ENCODE measurements at regions not wholly inside any gene's neighbourhood (a gene's known extent, or its start where the extent isn't known, plus 50 kb on each side); places are given as distances from the start of the nearest gene placed in this dataset.

DNA sequence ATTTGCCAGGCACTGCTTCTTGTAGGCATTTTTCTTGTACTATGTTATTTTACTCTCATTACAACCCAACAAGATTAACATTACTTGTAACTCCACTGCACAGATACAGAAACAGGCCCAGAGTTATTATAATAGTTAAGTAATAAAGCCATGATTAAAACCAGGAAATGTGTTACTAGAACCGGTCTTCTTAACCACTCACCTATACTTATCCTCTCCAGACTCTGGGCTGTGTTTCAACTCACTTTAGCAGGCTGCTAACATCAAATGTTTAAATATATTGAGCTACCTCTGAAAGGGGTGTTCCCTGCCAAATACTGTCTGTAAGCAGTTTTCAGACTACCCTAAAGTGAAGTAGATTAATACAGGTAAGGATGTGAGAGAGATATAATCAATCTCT is 1227.8 kb downstream of the SORCS3 start:
- H3K23ac ChIP-seq (ENCODE audit: low read depth, low read length), result no peak overlapping the region
- no peak overlapping the region for H3K4ac ChIP-seq (ENCODE audit: low read depth, low read length)
- H3K56ac ChIP-seq (ENCODE audit: extremely low read depth, insufficient read depth, low read length), result no peak overlapping the region
- TF ChIP-seq, protein P1, sequence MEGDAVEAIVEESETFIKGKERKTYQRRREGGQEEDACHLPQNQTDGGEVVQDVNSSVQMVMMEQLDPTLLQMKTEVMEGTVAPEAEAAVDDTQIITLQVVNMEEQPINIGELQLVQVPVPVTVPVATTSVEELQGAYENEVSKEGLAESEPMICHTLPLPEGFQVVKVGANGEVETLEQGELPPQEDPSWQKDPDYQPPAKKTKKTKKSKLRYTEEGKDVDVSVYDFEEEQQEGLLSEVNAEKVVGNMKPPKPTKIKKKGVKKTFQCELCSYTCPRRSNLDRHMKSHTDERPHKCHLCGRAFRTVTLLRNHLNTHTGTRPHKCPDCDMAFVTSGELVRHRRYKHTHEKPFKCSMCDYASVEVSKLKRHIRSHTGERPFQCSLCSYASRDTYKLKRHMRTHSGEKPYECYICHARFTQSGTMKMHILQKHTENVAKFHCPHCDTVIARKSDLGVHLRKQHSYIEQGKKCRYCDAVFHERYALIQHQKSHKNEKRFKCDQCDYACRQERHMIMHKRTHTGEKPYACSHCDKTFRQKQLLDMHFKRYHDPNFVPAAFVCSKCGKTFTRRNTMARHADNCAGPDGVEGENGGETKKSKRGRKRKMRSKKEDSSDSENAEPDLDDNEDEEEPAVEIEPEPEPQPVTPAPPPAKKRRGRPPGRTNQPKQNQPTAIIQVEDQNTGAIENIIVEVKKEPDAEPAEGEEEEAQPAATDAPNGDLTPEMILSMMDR (conservative IDR thresholded peaks at IDR 0.05; ENCODE audit: low read depth, low read length), result no peak
- TF ChIP-seq FOS (IDR thresholded peaks at IDR 0.05; ENCODE audit: low read depth, low read length) (no peak), NFE2L2 (IDR thresholded peaks at IDR 0.05; ENCODE audit: low read depth, low read length) (no peak), BHLHE40 (IDR thresholded peaks at IDR 0.05; ENCODE audit: low read depth, low read length) (no peak), MXI1 (IDR thresholded peaks at IDR 0.05; ENCODE audit: borderline replicate concordance, low read depth, low read length) (no peak), MAFK (IDR thresholded peaks at IDR 0.05; ENCODE audit: low read depth, low read length) (no peak), RAD21 (IDR thresholded peaks at IDR 0.05; ENCODE audit: low read length) (no peak), POLR2A (IDR thresholded peaks at IDR 0.05; ENCODE audit: low read depth, low read length) (no peak), CEBPB (IDR thresholded peaks at IDR 0.05; ENCODE audit: low read depth, low read length) (no peak)
- TF ChIP-seq, protein P2, sequence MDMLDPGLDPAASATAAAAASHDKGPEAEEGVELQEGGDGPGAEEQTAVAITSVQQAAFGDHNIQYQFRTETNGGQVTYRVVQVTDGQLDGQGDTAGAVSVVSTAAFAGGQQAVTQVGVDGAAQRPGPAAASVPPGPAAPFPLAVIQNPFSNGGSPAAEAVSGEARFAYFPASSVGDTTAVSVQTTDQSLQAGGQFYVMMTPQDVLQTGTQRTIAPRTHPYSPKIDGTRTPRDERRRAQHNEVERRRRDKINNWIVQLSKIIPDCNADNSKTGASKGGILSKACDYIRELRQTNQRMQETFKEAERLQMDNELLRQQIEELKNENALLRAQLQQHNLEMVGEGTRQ (IDR thresholded peaks at IDR 0.05; ENCODE audit: low read depth, low read length), result no peak
- dilution Hi-C loops (cut with HindIII; ENCODE audit: low sequenced_read_pairs, unreplicated experiment) (no loop called here), in situ Hi-C loops (cut with MboI; ENCODE audit: low sequenced_read_pairs) (no loop called here), intact Hi-C loops (cut with micrococcal nuclease) (no loop called here)
- H4K8ac ChIP-seq (ENCODE audit: low read depth in 2 of 2, low read length in 2 of 2), result no peak overlapping the region
- H2AK9ac ChIP-seq (replicated peaks; ENCODE audit: low read depth, low read length, poor library complexity), result no peak overlapping the region
- H3K4me3 ChIP-seq (ENCODE audit: insufficient read depth, low read depth, low read length), result no peak overlapping the region
- ChIA-PET CTCF (no interaction called here), POLR2A (ENCODE audit: unreplicated experiment) (no interaction called here)
- H3K9me1 ChIP-seq (ENCODE audit: insufficient read depth, low read length), result no peaks in the 10 kb centered on the region
- no peak overlapping the region for H2BK20ac ChIP-seq (ENCODE audit: low read depth, low read length)
- no peak for DNase-seq
- H3K27me3 ChIP-seq (ENCODE audit: control insufficient read depth, insufficient read depth, low read length), result no peaks in the 10 kb centered on the region
- no peak overlapping the region for H3K27ac ChIP-seq (ENCODE audit: insufficient read depth, low read length)
- no TSS peak for BruUV-seq (replicated peaks)
- H3K4me1 ChIP-seq (ENCODE audit: control insufficient read depth, insufficient read depth, low read length), result no peaks in the 10 kb centered on the region
- no peak overlapping the region for H2BK15ac ChIP-seq (ENCODE audit: low read depth, low read length)
- H4K20me1 ChIP-seq (ENCODE audit: insufficient read depth, low read length), result no peaks in the 10 kb centered on the region
- ATAC-seq (ENCODE audit: low read depth), result no peak
- WGBS, 2 experiments (ENCODE audit: extremely low coverage in 2 of 2, insufficient read length in 1 of 2), result no CpG with 5 or more reads among the region's 1 CpG
- H2AFZ ChIP-seq (replicated peaks; ENCODE audit: low read length, poor library complexity), result no peak overlapping the region
- no peak overlapping the region for H2BK120ac ChIP-seq (ENCODE audit: low read depth, low read length)
- H2AK5ac ChIP-seq (ENCODE audit: low read depth, low read length), result no peak overlapping the region
- no peaks in the 10 kb centered on the region for H3K79me1 ChIP-seq (ENCODE audit: low read depth in 1 of 2, low read length in 2 of 2)
- no peak overlapping the region for H3K18ac ChIP-seq (ENCODE audit: low read depth, low read length)
- no peak overlapping the region for H3K4me2 ChIP-seq (ENCODE audit: low read depth, low read length)
- H3K9ac ChIP-seq (ENCODE audit: low read depth, low read length), result no peak overlapping the region
- no peak overlapping the region for H3K14ac ChIP-seq (replicated peaks; ENCODE audit: low read depth, low read length)
- no peak overlapping the region for H4K5ac ChIP-seq (ENCODE audit: low read depth, low read length)
- no peak overlapping the region for H4K91ac ChIP-seq (ENCODE audit: insufficient read depth, low read depth, low read length)
- H2BK5ac ChIP-seq (ENCODE audit: low read depth, low read length, poor library complexity, severe bottlenecking), result no peak overlapping the region
- H3K9me3 ChIP-seq (ENCODE audit: control insufficient read depth, insufficient read depth, low read length), result no peaks in the 10 kb centered on the region
- H3K36me3 ChIP-seq (ENCODE audit: control insufficient read depth, insufficient read depth, low read length), result no peaks in the 10 kb centered on the region
